Left ventricle myocardium inferior (tissue), 1 donor: ENCODE measurements at regions not wholly inside any gene's neighbourhood (a gene's known extent, or its start where the extent isn't known, plus 50 kb on each side); places are given as distances from the start of the nearest gene placed in this dataset.

Source experiments
- DNase-seq: peaks from one replicate; pipeline ENCODE4 v3.0.0-alpha.2; 2020
- H3K27ac ChIP-seq: fragments of 200-600 bp; replicated peaks from 2 replicates; pipeline ENCODE4 v1.8.0; 2021
- H3K27me3 ChIP-seq: fragments of 200-600 bp; 2 replicates; pipeline ENCODE4 v1.8.0; 2021; ENCODE audit warnings: low read depth
- H3K36me3 ChIP-seq: fragments of 200-600 bp; 2 replicates; pipeline ENCODE4 v1.8.0; 2021
- H3K4me1 ChIP-seq: fragments of 200-600 bp; 2 replicates; pipeline ENCODE4 v1.8.0; 2021
- H3K4me3 ChIP-seq: fragments of 200-600 bp; 2 replicates; pipeline ENCODE4 v1.8.0; 2021; ENCODE audit warnings: mild to moderate bottlenecking, moderate library complexity
- H3K9me3 ChIP-seq: fragments of 200-600 bp; replicated peaks from 2 replicates; pipeline ENCODE4 v1.8.0; 2021
- CTCF ChIP-seq: fragments of 200-600 bp; IDR thresholded peaks from 2 replicates; pipeline ENCODE4 v1.8.0; 2021; ENCODE audit warnings: antibody characterized with exemption, mild to moderate bottlenecking, borderline replicate concordance
- intact Hi-C: fragments of 100-400 bp; cut with micrococcal nuclease; formaldehyde crosslinking; loops from one replicate; pipeline ENCODE4 v1.11.0; 2022
- donor health status: DM: no; HTN: yes; CAD: no; lungs with severe emphysema.

DNA sequence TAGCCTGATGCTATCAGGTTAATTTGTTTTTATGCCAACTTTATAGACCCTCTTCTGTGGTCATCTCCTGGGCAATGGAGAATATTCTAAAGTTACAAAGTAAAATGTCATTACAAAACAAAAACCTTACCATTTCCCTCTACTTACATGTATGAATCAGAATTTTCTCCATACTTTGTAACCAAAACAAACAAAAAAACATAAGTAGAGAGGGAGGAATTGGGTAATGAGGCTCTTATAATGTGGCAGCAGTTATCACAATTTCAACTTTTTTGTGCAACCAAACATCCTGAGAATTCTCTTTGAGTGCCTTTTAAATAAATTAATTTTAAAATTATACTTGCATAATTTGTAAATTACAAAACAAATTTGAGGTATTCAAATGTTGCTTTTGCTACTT, 332.8 kb downstream of the TXNL1 start:
- DNase-seq, result no peak
- TF ChIP-seq CTCF, result no peak
- Histone ChIP-seq H3K27me3 (no peaks in the 10 kb centered on the region), H3K9me3 (no peaks in the 10 kb centered on the region), H3K4me3 (no peak overlapping the region), H3K27ac (no peak overlapping the region), H3K36me3 (no peaks in the 10 kb centered on the region), H3K4me1 (peaks cover 10% of the 10 kb centered on the region)
- intact Hi-C loops, result no loop called here

DNA sequence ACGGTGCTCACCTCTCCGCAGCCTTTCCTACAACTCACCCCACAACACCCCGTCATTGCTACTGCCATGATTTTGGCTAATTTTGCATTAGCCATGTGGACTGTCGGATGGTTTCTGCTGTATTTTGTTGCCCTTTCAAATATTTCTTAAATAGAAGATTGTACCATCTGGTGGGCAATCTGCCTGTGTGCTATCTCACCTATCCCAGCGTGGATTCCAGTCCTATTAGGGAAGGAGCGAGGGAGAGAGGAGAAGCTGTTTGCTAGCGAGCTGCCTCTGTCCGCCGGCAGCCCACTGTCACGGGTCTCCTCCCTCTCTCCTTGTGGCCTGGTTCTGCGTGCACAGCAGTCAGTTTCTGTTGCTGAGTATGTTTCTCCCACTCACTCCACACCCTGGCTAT, 336.2 kb downstream of the TXNL1 start:
- Histone ChIP-seq H3K27ac (no peak overlapping the region), H3K4me3 (no peak overlapping the region), H3K27me3 (no peaks in the 10 kb centered on the region), H3K4me1 (no peaks in the 10 kb centered on the region), H3K9me3 (no peaks in the 10 kb centered on the region), H3K36me3 (no peaks in the 10 kb centered on the region)
- TF ChIP-seq CTCF, result no peak
- no peak for DNase-seq
- intact Hi-C loops, result no loop called here

- H3K4me3 ChIP-seq, result no peak overlapping the region
- H3K36me3 ChIP-seq, result no peaks in the 10 kb centered on the region
- no peaks in the 10 kb centered on the region for H3K9me3 ChIP-seq
- no peak for TF ChIP-seq CTCF
- H3K4me1 ChIP-seq, result no peaks in the 10 kb centered on the region
- H3K27ac ChIP-seq, result no peak overlapping the region
- intact Hi-C loops, result no loop called here
- H3K27me3 ChIP-seq, result no peaks in the 10 kb centered on the region
- no peak for DNase-seq
Observed at GRCh38 chr18:56299740-56300139, 338.7 kb downstream of the TXNL1 start.

- no peaks in the 10 kb centered on the region for H3K9me3 ChIP-seq
- no peaks in the 10 kb centered on the region for H3K4me1 ChIP-seq
- intact Hi-C loops, result no loop called here
- no peak for DNase-seq
- H3K27me3 ChIP-seq, result no peaks in the 10 kb centered on the region
- TF ChIP-seq CTCF, result no peak
- H3K36me3 ChIP-seq, result no peaks in the 10 kb centered on the region
- no peak overlapping the region for H3K27ac ChIP-seq
- H3K4me3 ChIP-seq, result no peak overlapping the region
Observed at GRCh38 chr18:56298935-56299334, 339.5 kb downstream of the TXNL1 start.

GRCh38 chr18:56296381-56296780, 342.0 kb downstream of the TXNL1 start:
- no peak for DNase-seq
- intact Hi-C loops, result no loop called here
- Histone ChIP-seq H3K36me3 (no peaks in the 10 kb centered on the region), H3K27ac (no peak overlapping the region), H3K4me1 (no peaks in the 10 kb centered on the region), H3K9me3 (no peaks in the 10 kb centered on the region), H3K4me3 (no peak overlapping the region), H3K27me3 (no peaks in the 10 kb centered on the region)
- TF ChIP-seq CTCF, result no peak

GRCh38 chr18:56294484-56295183, 343.8 kb downstream of the TXNL1 start:
- no peaks in the 10 kb centered on the region for H3K36me3 ChIP-seq
- no peak overlapping the region for H3K27ac ChIP-seq
- no peak for TF ChIP-seq CTCF
- DNase-seq, result no peak
- no peak overlapping the region for H3K4me3 ChIP-seq
- peaks cover 8% of the 10 kb centered on the region for H3K4me1 ChIP-seq
- H3K27me3 ChIP-seq, result no peaks in the 10 kb centered on the region
- no peaks in the 10 kb centered on the region for H3K9me3 ChIP-seq
- intact Hi-C loops, result no loop called here
